GM13976 (cell line): ENCODE measurements at regions not wholly inside any gene's neighbourhood (a gene's known extent, or its start where the extent isn't known, plus 50 kb on each side); places are given as distances from the start of the nearest gene placed in this dataset.

Experiments
- DNase-seq: peaks from one replicate; pipeline ENCODE4 v3.0.0; 2012; ENCODE audit warnings: low spot score
- in situ Hi-C: fragments of 300-500 bp; cut with MboI; formaldehyde crosslinking; loops from one replicate; pipeline ENCODE4 v1.12.0; 2022; ENCODE audit warnings: low sequenced_read_pairs, mixed read lengths, inconsistent platforms; ENCODE audit not compliant: unreplicated experiment
- TF ChIP-seq, protein P1 (sequence below): IDR thresholded peaks from 2 replicates; pipeline ENCODE4 v1.5.1; 2012; ENCODE audit warnings: borderline replicate concordance, mild to moderate bottlenecking; ENCODE audit not compliant: insufficient read depth; ENCODE audit errors: extremely low read depth, missing control alignments, control extremely low read depth

DNA sequence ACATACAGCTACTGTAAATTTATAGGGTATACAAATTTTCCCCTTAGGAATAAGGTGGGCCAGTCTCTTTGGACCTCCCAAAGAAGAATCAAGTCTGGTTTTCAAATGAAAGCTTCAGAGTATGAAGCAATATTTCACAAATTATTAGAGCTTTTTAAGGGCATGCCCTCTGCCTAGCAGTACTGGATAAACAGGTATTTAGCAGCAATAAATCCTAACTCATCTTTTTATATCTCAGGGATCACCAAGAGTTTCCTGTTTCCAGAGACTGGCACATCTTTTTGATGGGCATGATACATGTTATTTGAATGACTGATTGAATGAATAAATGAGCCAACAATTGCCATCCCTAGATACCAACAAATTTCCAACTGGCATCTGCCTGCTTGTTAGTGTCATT, 190.4 kb downstream of the NRIP1 start:
- DNase-seq, result no peak
- TF ChIP-seq, protein P1, sequence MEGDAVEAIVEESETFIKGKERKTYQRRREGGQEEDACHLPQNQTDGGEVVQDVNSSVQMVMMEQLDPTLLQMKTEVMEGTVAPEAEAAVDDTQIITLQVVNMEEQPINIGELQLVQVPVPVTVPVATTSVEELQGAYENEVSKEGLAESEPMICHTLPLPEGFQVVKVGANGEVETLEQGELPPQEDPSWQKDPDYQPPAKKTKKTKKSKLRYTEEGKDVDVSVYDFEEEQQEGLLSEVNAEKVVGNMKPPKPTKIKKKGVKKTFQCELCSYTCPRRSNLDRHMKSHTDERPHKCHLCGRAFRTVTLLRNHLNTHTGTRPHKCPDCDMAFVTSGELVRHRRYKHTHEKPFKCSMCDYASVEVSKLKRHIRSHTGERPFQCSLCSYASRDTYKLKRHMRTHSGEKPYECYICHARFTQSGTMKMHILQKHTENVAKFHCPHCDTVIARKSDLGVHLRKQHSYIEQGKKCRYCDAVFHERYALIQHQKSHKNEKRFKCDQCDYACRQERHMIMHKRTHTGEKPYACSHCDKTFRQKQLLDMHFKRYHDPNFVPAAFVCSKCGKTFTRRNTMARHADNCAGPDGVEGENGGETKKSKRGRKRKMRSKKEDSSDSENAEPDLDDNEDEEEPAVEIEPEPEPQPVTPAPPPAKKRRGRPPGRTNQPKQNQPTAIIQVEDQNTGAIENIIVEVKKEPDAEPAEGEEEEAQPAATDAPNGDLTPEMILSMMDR, result no peak
- in situ Hi-C loops, result loop anchor here (10.0 kb wide), 2 partner anchors 180 to 610 kb away; no protein-coding TSS in a partner anchor

DNA sequence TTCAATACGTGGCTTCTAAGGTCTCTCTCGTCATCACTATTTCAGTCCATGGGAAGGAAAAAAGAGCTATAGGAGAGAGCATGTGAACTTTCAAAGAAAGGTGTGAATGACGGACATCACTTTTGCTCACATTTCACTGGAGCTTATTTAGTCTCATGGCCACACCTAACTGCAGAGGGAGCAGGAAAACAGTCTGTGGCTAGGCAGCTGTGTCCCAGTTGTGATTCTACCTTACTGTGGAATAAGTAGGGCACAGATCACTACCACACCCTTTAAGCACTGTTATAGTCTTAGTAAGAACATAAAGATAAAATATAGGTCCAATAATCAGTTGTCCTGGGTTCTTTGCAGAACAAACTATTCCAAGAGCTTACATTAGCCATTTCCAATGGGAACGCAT, 192.9 kb downstream of the NRIP1 start:
- in situ Hi-C loops, result loop anchor here (10.0 kb wide), 2 partner anchors 183 to 613 kb away; no protein-coding TSS in a partner anchor
- no peak for DNase-seq
- TF ChIP-seq, protein P1, result no peak

GRCh38 chr21:14870853-14871149, 194.0 kb downstream of the NRIP1 start:
- no peak for DNase-seq
- in situ Hi-C loops, result loop anchor here (10.0 kb wide), 2 partner anchors 184 to 614 kb away; no protein-coding TSS in a partner anchor
- TF ChIP-seq, protein P1, result no peak

- TF ChIP-seq, protein P1, result no peak
- DNase-seq, result no peak
- in situ Hi-C loops, result loop anchor here (10.0 kb wide), 2 partner anchors 185 to 615 kb away; no protein-coding TSS in a partner anchor
These were observed 194.6 kb downstream of the NRIP1 start for GRCh38 chr21:14869984-14870852.

- DNase-seq, result no peak
- in situ Hi-C loops, result no loop called here
- TF ChIP-seq, protein P1, result no peak
These were observed 197.7 kb downstream of the NRIP1 start for GRCh38 chr21:14866859-14867765.

GRCh38 chr21:14864211-14865021, 200.4 kb downstream of the NRIP1 start:
- no peak for DNase-seq
- in situ Hi-C loops, result no loop called here
- TF ChIP-seq, protein P1, result peak; percentile 83
